ENCODE measurements at regions not wholly inside any gene's neighbourhood (a gene's known extent, or its start where the extent isn't known, plus 50 kb on each side); places are given as distances from the start of the nearest gene placed in this dataset.
"Not testable (repeated sequence)": the region's sequence is repeated elsewhere in the genome, so short reads cannot be mapped to it uniquely, and the experiment has no call there.

DNA sequence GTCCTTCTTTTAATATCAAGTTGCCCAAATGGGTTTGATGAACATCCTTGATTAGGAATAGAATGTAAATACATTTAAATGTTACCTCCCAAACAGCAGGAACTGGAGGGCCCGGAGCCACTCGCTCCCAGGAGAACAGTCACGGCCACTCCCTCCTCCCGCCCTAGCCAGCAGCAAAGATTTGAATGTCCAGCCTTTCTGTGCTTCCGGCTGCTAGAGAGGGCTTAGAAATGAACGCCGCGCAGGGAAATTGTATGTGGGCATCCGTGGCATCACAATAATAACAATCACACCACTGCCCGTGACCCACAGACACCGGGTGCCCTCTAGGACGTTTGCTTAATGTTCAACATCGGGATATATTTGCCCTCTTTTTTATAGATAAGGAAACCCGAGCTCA, 164.9 kb upstream of the SALL3 start:
- Mint-ChIP-seq H3K9me3 (peaks cover 4% of the 10 kb centered on the region), H3K4me1 (ENCODE audit: low read depth) (no peaks in the 10 kb centered on the region), H3K4me3 (no peak overlapping the region), H3K36me3 (ENCODE audit: low read depth) (no peaks in the 10 kb centered on the region), H3K27me3 (ENCODE audit: low read depth) (no peaks in the 10 kb centered on the region), H3K27ac (no peak overlapping the region)
- no peak for DNase-seq (ENCODE audit: low spot score)

DNA sequence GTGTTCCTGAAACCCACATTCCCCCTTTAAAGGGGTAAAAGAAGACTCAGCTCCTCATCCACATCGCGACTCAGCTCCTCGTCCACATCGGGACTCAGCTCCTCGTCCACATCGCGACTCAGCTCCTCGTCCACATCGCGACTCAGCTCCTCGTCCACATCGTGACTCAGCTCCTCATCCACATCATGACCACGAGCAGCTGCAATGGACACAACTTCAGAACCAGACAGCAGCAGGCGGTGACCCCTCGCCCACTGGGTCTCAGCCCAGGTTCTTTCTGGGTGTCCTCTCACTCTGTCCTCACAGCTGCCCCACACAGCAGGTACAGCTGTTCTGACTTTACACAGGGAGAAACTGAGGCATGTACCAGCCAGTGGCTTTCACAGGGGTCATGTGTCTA, 163.5 kb upstream of the SALL3 start:
- H3K4me1 Mint-ChIP-seq (ENCODE audit: low read depth), result no peaks in the 10 kb centered on the region
- H3K27ac Mint-ChIP-seq, result no peak overlapping the region
- no peak overlapping the region for H3K4me3 Mint-ChIP-seq
- DNase-seq (ENCODE audit: low spot score), result no peak
- no peaks in the 10 kb centered on the region for H3K9me3 Mint-ChIP-seq
- no peaks in the 10 kb centered on the region for H3K27me3 Mint-ChIP-seq (ENCODE audit: low read depth)
- H3K36me3 Mint-ChIP-seq (ENCODE audit: low read depth), result no peaks in the 10 kb centered on the region

GRCh38 chr18:78816916-78817315, 162.7 kb upstream of the SALL3 start:
- no peak overlapping the region for H3K27ac Mint-ChIP-seq
- H3K36me3 Mint-ChIP-seq (ENCODE audit: low read depth), result no peaks in the 10 kb centered on the region
- H3K9me3 Mint-ChIP-seq, result no peaks in the 10 kb centered on the region
- no peaks in the 10 kb centered on the region for H3K4me1 Mint-ChIP-seq (ENCODE audit: low read depth)
- no peak overlapping the region for H3K4me3 Mint-ChIP-seq
- no peak for DNase-seq (ENCODE audit: low spot score)
- H3K27me3 Mint-ChIP-seq (ENCODE audit: low read depth), result no peaks in the 10 kb centered on the region

- no peaks in the 10 kb centered on the region for H3K9me3 Mint-ChIP-seq
- no peaks in the 10 kb centered on the region for H3K27me3 Mint-ChIP-seq (ENCODE audit: low read depth)
- H3K4me1 Mint-ChIP-seq (ENCODE audit: low read depth), result no peaks in the 10 kb centered on the region
- no peak overlapping the region for H3K4me3 Mint-ChIP-seq
- H3K36me3 Mint-ChIP-seq (ENCODE audit: low read depth), result no peaks in the 10 kb centered on the region
- no peak overlapping the region for H3K27ac Mint-ChIP-seq
- DNase-seq (ENCODE audit: low spot score), result no peak
Observed at GRCh38 chr18:78818495-78818894, 161.1 kb upstream of the SALL3 start.

- Mint-ChIP-seq H3K4me1 (ENCODE audit: low read depth) (no peaks in the 10 kb centered on the region), H3K4me3 (no peak overlapping the region), H3K36me3 (ENCODE audit: low read depth) (no peaks in the 10 kb centered on the region), H3K27me3 (ENCODE audit: low read depth) (no peaks in the 10 kb centered on the region), H3K27ac (no peak overlapping the region), H3K9me3 (no peaks in the 10 kb centered on the region)
- no peak for DNase-seq (ENCODE audit: low spot score)
Observed at GRCh38 chr18:78818961-78819360, 160.7 kb upstream of the SALL3 start.

DNA sequence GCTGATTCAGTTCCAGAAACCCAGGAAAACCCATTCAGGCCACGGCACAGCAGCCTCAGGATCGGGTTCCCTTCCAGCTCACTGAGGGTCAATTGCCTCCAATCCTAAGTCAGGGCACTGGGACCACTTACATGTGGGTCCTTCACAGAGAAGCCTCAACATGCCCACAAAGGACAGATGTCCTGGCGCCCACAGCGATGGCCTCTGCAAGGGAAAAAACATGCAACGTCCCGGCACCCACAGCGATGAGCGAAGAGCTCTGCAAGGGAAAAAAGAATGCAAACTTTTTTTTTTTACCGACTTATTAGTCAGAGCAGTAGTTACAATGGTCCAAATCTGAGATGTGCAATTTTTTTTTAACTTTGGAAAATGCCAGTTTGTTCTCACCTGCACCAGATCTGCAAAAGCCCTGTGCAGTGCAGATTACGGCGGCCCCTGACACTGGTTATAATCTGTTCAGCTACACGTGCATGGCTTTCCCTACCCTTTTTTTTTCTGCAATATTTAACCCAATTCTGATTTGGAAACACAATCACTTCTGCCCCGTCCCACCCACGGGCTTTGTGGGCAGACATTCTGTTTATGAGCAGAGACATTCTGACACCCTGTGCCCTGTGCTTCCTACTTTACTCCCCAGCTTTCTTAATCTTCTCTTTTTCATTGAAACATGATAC, 159.3 kb upstream of the SALL3 start:
- Mint-ChIP-seq H3K9me3 (no peaks in the 10 kb centered on the region), H3K4me3 (no peak overlapping the region), H3K27ac (no peak overlapping the region), H3K4me1 (ENCODE audit: low read depth) (no peaks in the 10 kb centered on the region), H3K27me3 (ENCODE audit: low read depth) (no peaks in the 10 kb centered on the region), H3K36me3 (ENCODE audit: low read depth) (no peaks in the 10 kb centered on the region)
- no peak for DNase-seq (ENCODE audit: low spot score)

- no peak overlapping the region for H3K4me3 Mint-ChIP-seq
- DNase-seq (ENCODE audit: low spot score), result no peak
- H3K27me3 Mint-ChIP-seq (ENCODE audit: low read depth), result no peaks in the 10 kb centered on the region
- H3K9me3 Mint-ChIP-seq, result no peaks in the 10 kb centered on the region
- H3K4me1 Mint-ChIP-seq (ENCODE audit: low read depth), result no peaks in the 10 kb centered on the region
- no peak overlapping the region for H3K27ac Mint-ChIP-seq
- no peaks in the 10 kb centered on the region for H3K36me3 Mint-ChIP-seq (ENCODE audit: low read depth)
Observed at GRCh38 chr18:78821396-78821795, 158.2 kb upstream of the SALL3 start.

- H3K4me1 Mint-ChIP-seq (ENCODE audit: low read depth), result no peaks in the 10 kb centered on the region
- no peaks in the 10 kb centered on the region for H3K27me3 Mint-ChIP-seq (ENCODE audit: low read depth)
- no peak overlapping the region for H3K27ac Mint-ChIP-seq
- H3K36me3 Mint-ChIP-seq (ENCODE audit: low read depth), result no peaks in the 10 kb centered on the region
- no peak for DNase-seq (ENCODE audit: low spot score)
- H3K9me3 Mint-ChIP-seq, result no peaks in the 10 kb centered on the region
- no peak overlapping the region for H3K4me3 Mint-ChIP-seq
Observed at GRCh38 chr18:78822171-78822948, 157.3 kb upstream of the SALL3 start.

DNA sequence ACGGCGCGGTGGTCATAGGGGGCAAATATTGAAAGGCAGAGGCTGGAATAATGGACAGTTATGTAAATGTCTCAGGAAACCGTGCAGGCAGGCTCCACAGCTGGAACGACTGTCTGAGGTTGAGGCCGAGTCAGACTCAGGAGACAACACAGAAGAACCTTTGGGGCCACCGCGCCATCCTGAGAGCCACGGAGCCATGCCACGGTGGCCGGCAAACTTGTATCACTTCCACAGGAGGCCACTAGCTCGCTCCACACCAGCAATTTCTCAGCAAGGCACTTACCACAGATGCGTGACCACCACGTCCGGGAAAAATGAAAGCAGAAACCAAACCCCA, 156.7 kb upstream of the SALL3 start:
- DNase-seq (ENCODE audit: low spot score), result no peak
- no peak overlapping the region for H3K27ac Mint-ChIP-seq
- H3K4me1 Mint-ChIP-seq (ENCODE audit: low read depth), result no peaks in the 10 kb centered on the region
- no peak overlapping the region for H3K4me3 Mint-ChIP-seq
- H3K27me3 Mint-ChIP-seq (ENCODE audit: low read depth), result no peaks in the 10 kb centered on the region
- no peaks in the 10 kb centered on the region for H3K9me3 Mint-ChIP-seq
- no peaks in the 10 kb centered on the region for H3K36me3 Mint-ChIP-seq (ENCODE audit: low read depth)

DNA sequence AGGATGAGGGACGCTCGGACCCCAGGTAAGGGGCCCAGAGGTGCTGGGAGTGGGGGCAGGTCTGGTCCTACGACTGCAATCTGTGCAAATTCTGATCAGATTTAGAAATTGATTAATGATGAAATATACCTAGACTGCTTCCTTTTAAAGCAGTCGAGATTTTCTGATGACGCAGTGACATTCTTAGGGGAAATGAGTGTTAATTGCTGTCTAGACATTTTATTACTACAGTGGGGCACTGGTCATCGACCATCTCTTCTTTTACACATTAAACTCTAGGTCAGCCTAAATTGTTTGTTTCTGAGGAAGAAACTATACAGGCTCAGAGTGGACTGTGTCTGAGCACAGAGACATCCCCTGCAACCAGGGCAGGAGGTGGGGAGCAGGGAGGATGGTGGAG, 154.4 kb upstream of the SALL3 start:
- DNase-seq (ENCODE audit: low spot score), result no peak
- H3K27me3 Mint-ChIP-seq (ENCODE audit: low read depth), result no peaks in the 10 kb centered on the region

GRCh38 chr18:78826631-78827030, 153.0 kb upstream of the SALL3 start:
- no peaks in the 10 kb centered on the region for H3K4me1 Mint-ChIP-seq (ENCODE audit: low read depth)

More for the DNA sequence above, 154.4 kb upstream of the SALL3 start:
- H3K9me3 Mint-ChIP-seq, result no peaks in the 10 kb centered on the region
- H3K4me3 Mint-ChIP-seq, result no peak overlapping the region
- no peaks in the 10 kb centered on the region for H3K4me1 Mint-ChIP-seq (ENCODE audit: low read depth)
- no peak overlapping the region for H3K27ac Mint-ChIP-seq
- no peaks in the 10 kb centered on the region for H3K36me3 Mint-ChIP-seq (ENCODE audit: low read depth)

DNA sequence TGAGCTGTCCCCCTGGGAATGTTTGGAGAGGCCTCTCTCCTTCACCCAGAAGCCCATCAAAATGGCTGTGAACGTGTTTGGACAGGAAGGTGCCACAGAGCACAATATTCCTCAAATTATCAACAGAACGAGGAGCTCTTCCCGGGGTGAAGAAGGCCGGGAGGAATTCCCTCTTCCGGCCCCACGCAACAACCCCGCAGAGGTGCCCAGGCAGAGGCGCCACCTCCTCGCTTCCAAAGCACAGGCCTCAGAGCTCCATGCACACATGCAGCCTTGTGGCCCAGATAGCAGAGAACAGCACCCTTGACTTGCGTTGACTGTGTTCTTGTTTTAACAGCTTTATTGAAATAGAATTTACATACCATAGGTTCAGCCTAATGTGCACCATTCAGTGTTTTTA, 152.5 kb upstream of the SALL3 start:
- Mint-ChIP-seq H3K9me3 (no peaks in the 10 kb centered on the region), H3K4me3 (no peak overlapping the region), H3K36me3 (ENCODE audit: low read depth) (no peaks in the 10 kb centered on the region), H3K4me1 (ENCODE audit: low read depth) (no peaks in the 10 kb centered on the region), H3K27me3 (ENCODE audit: low read depth) (no peaks in the 10 kb centered on the region), H3K27ac (no peak overlapping the region)
- DNase-seq (ENCODE audit: low spot score), result no peak

More at GRCh38 chr18:78826631-78827030, 153.0 kb upstream of the SALL3 start:
- Mint-ChIP-seq H3K27me3 (ENCODE audit: low read depth) (no peaks in the 10 kb centered on the region), H3K27ac (no peak overlapping the region), H3K4me3 (no peak overlapping the region), H3K36me3 (ENCODE audit: low read depth) (no peaks in the 10 kb centered on the region), H3K9me3 (no peaks in the 10 kb centered on the region)
- DNase-seq (ENCODE audit: low spot score), result no peak

DNA sequence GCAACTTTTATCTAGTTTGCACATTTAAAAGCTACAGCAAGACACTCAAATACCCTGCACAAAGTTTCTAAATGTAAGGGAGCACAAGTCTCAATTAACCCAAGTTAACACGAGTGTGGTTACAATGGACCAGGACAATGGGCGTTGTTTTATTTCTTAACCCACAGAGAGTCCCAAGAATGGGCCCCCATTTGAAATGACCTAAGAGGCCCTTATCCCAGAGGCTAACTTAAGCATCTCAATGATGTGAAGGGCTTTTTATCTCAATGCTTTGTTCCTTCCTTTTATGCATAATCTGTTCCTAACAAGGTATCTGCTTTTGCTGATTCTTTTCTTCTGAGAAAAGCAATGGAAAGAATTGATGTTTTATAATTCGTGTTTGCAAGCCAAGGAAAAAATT, 151.5 kb upstream of the SALL3 start:
- Mint-ChIP-seq H3K27ac (no peak overlapping the region), H3K4me3 (no peak overlapping the region), H3K9me3 (no peaks in the 10 kb centered on the region), H3K36me3 (ENCODE audit: low read depth) (no peaks in the 10 kb centered on the region), H3K27me3 (ENCODE audit: low read depth) (no peaks in the 10 kb centered on the region), H3K4me1 (ENCODE audit: low read depth) (no peaks in the 10 kb centered on the region)
- no peak for DNase-seq (ENCODE audit: low spot score)

- not testable (repeated sequence) for H3K4me1 Mint-ChIP-seq (ENCODE audit: low read depth); H3K9me3 Mint-ChIP-seq; H3K4me3 Mint-ChIP-seq; DNase-seq (ENCODE audit: low spot score); H3K36me3 Mint-ChIP-seq (ENCODE audit: low read depth); H3K27ac Mint-ChIP-seq; H3K27me3 Mint-ChIP-seq (ENCODE audit: low read depth)
Observed at GRCh38 chr18:78829026-78829425, 150.6 kb upstream of the SALL3 start.

GRCh38 chr18:78830161-78830560, 149.5 kb upstream of the SALL3 start:
- DNase-seq (ENCODE audit: low spot score), result no peak
- Mint-ChIP-seq H3K9me3 (no peaks in the 10 kb centered on the region), H3K27ac (no peak overlapping the region), H3K27me3 (ENCODE audit: low read depth) (no peaks in the 10 kb centered on the region), H3K36me3 (ENCODE audit: low read depth) (no peaks in the 10 kb centered on the region), H3K4me3 (no peak overlapping the region), H3K4me1 (ENCODE audit: low read depth) (no peaks in the 10 kb centered on the region)
